Body of pancreas (tissue), 4 donors: ENCODE measurements at regions not wholly inside any gene's neighbourhood (a gene's known extent, or its start where the extent isn't known, plus 50 kb on each side); places are given as distances from the start of the nearest gene placed in this dataset.

ENCODE experiments used
- ATAC-seq: fragments of 150-250 bp; one replicate; pipeline ENCODE4 v1.9.1; 2016
- DNase-seq, 4 donors: peaks; one replicate each; pipeline ENCODE4 v3.0.0-alpha.2; 2019
- H3K27ac ChIP-seq, 4 donors: fragments of 200-600 bp; sonication (generic); 1 replicate in 3 of 4; 2 replicates in 1 of 4; pipeline versions ENCODE4 v1.5.1 to v1.6.1; 2016 to 2019; ENCODE audit warnings: mild to moderate bottlenecking in 1 of 4, mixed read lengths in 1 of 4, moderate library complexity in 1 of 4
- H3K27me3 ChIP-seq, 2 donors: fragments of 200-600 bp; sonication (generic); one replicate each; pipeline ENCODE4 v1.6.0; 2016; ENCODE audit warnings: mild to moderate bottlenecking in 1 of 2
- H3K36me3 ChIP-seq, 2 donors: fragments of 200-600 bp; sonication (generic); replicated peaks in 1 of 2; 2 replicates each; pipeline ENCODE4 v1.5.1; 2016; ENCODE audit warnings: low read depth in 2 of 2; ENCODE audit not compliant: insufficient read depth in 1 of 2
- H3K4me1 ChIP-seq: fragments of 200-600 bp; sonication (generic); one replicate; pipeline ENCODE4 v1.6.0; 2016
- H3K4me3 ChIP-seq, 2 donors: fragments of 200-600 bp; sonication (generic); 1 replicate in 1 of 2; 2 replicates in 1 of 2; pipeline ENCODE4 v1.5.1; 2016 to 2019
- H3K9me3 ChIP-seq, 3 donors: fragments of 200-600 bp; sonication (generic); 1 replicate in 2 of 3; 2 replicates in 1 of 3; pipeline ENCODE4 v1.5.1; 2016
- CTCF ChIP-seq, 7 experiments: fragments of 450-650 bp in 4 of 7; fragments of 200-600 bp in 3 of 7; sonication (generic) in 3 of 7; IDR thresholded peaks; one replicate each; pipeline ENCODE4 v1.5.1; 2016 to 2019; ENCODE audit warnings: antibody characterized with exemption in 7 of 7
- POLR2A ChIP-seq, 3 donors: fragments of 450-650 bp; IDR thresholded peaks; one replicate each; pipeline ENCODE4 v1.6.1; 2016; ENCODE audit warnings: antibody characterized with exemption in 3 of 3, mild to moderate bottlenecking in 2 of 3
- WGBS, 2 donors: methylation state at CpG; one replicate each; pipeline ENCODE4 v1.1.5; 2017; 5-methylcytosine and 5-hydroxymethylcytosine counted together
- intact Hi-C: fragments of 100-400 bp; cut with DNase I; formaldehyde crosslinking; loops from one replicate; pipeline ENCODE4 v1.15.1; 2023

GRCh38 chr18:78073275-78073674 is 823.6 kb downstream of the GALR1 start:
- no peaks in the 10 kb centered on the region for H3K36me3 ChIP-seq
- no peak for ATAC-seq
- no peaks in the 10 kb centered on the region for H3K9me3 ChIP-seq
- no peak overlapping the region for H3K27ac ChIP-seq
- intact Hi-C loops: no loop called here
- peaks cover 0 to 3% of the 10 kb centered on the region in 2 donors for H3K27me3 ChIP-seq
- H3K4me3 ChIP-seq: no peak overlapping the region
- WGBS, 2 donors: 44 to 48% methylated on average over 5 of the region's 5 CpGs
- TF ChIP-seq POLR2A (IDR thresholded peaks at IDR 0.05) (no peak), CTCF (IDR thresholded peaks at IDR 0.05) (no peak)
- no peaks in the 10 kb centered on the region for H3K4me1 ChIP-seq
- no peak for DNase-seq

GRCh38 chr18:78074400-78075020 is 824.9 kb downstream of the GALR1 start:
- no peak for DNase-seq
- intact Hi-C loops: no loop called here
- no peaks in the 10 kb centered on the region for H3K4me1 ChIP-seq
- TF ChIP-seq POLR2A (IDR thresholded peaks at IDR 0.05): no peak
- no peak for TF ChIP-seq CTCF (IDR thresholded peaks at IDR 0.05)
- H3K27me3 ChIP-seq: peaks cover 0 to 3% of the 10 kb centered on the region in 2 donors
- no peak overlapping the region for H3K27ac ChIP-seq
- no peak for ATAC-seq
- 38 to 41% methylated on average over 12 of the region's 12 CpGs for WGBS, 2 donors
- no peaks in the 10 kb centered on the region for H3K9me3 ChIP-seq
- H3K4me3 ChIP-seq: no peak overlapping the region
- H3K36me3 ChIP-seq: no peaks in the 10 kb centered on the region

- WGBS, 2 donors: 78 to 79% methylated on average over 13 of the region's 13 CpGs
- no peak for ATAC-seq
- no peak for TF ChIP-seq POLR2A (IDR thresholded peaks at IDR 0.05)
- TF ChIP-seq CTCF (IDR thresholded peaks at IDR 0.05): no peak
- intact Hi-C loops: no loop called here
- no peaks in the 10 kb centered on the region for H3K36me3 ChIP-seq
- no peak overlapping the region for H3K4me3 ChIP-seq
- no peaks in the 10 kb centered on the region for H3K9me3 ChIP-seq
- no peak overlapping the region for H3K27ac ChIP-seq
- H3K27me3 ChIP-seq: peaks cover 0 to 3% of the 10 kb centered on the region in 2 donors
- no peak for DNase-seq
- no peaks in the 10 kb centered on the region for H3K4me1 ChIP-seq
These were observed 830.4 kb downstream of the GALR1 start for GRCh38 chr18:78080081-78080480.

GRCh38 chr18:78080761-78081160 is 831.1 kb downstream of the GALR1 start:
- 61 to 63% methylated on average over 4 to 5 of the region's 5 CpGs for WGBS, 2 donors
- Histone ChIP-seq H3K27ac (no peak overlapping the region), H3K4me3 (no peak overlapping the region), H3K36me3 (no peaks in the 10 kb centered on the region), H3K9me3 (no peaks in the 10 kb centered on the region), H3K27me3 (peaks cover 0 to 3% of the 10 kb centered on the region in 2 donors), H3K4me1 (no peaks in the 10 kb centered on the region)
- intact Hi-C loops: no loop called here
- no peak for DNase-seq
- no peak for TF ChIP-seq CTCF (IDR thresholded peaks at IDR 0.05)
- no peak for TF ChIP-seq POLR2A (IDR thresholded peaks at IDR 0.05)
- no peak for ATAC-seq

- ATAC-seq (no peak), DNase-seq (no peak)
- no peaks in the 10 kb centered on the region for H3K9me3 ChIP-seq
- H3K27ac ChIP-seq: no peak overlapping the region
- intact Hi-C loops: no loop called here
- TF ChIP-seq POLR2A (IDR thresholded peaks at IDR 0.05) (no peak), CTCF (IDR thresholded peaks at IDR 0.05) (no peak)
- H3K4me3 ChIP-seq: no peak overlapping the region
- H3K27me3 ChIP-seq: no peaks in the 10 kb centered on the region
- H3K4me1 ChIP-seq: no peaks in the 10 kb centered on the region
- WGBS, 2 donors: 43 to 67% methylated on average over 5 to 7 of the region's 7 CpGs
- no peaks in the 10 kb centered on the region for H3K36me3 ChIP-seq
These were observed 833.2 kb downstream of the GALR1 start for GRCh38 chr18:78082816-78083215.
